ENCODE measurements at regions not wholly inside any gene's neighbourhood (a gene's known extent, or its start where the extent isn't known, plus 50 kb on each side); places are given as distances from the start of the nearest gene placed in this dataset.
"Not testable (repeated sequence)": the region's sequence is repeated elsewhere in the genome, so short reads cannot be mapped to it uniquely, and the experiment has no call there.

DNA sequence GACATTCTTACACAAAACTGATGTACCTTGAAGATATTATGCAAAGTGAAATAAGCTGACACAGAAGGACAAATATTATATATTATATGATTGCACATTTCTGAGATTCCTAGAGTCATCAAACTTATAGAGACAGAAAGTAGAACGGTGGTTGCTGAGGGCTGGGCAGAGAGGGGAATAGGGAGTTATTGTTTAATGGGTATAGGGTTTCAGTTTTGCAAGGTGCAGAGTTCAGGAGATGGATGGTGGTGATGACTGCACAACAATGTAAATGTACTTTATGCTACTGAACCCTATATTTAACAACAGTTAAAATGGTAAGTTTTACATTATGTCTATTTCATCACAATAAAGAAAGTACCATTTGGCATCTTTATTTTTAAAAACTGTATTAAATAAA lies 315.8 kb upstream of the POU5F2 start:
- ChIA-PET CTCF (no interaction called here), POLR2A (no interaction called here)
- Mint-ChIP-seq H3K36me3 (ENCODE audit: low read depth) (peaks cover 18% of the 10 kb centered on the region), H3K27ac (no peak overlapping the region), H3K4me1 (ENCODE audit: low read depth) (no peaks in the 10 kb centered on the region), H3K27me3 (ENCODE audit: low read depth) (no peaks in the 10 kb centered on the region), H3K9me3 (ENCODE audit: insufficient read depth) (no peaks in the 10 kb centered on the region), H3K4me3 (no peak overlapping the region)
- no peak for ATAC-seq
- DNase-seq: no peak

- H3K27ac Mint-ChIP-seq; CTCF ChIA-PET; H3K27me3 Mint-ChIP-seq (ENCODE audit: low read depth); H3K4me3 Mint-ChIP-seq; H3K9me3 Mint-ChIP-seq (ENCODE audit: insufficient read depth); ATAC-seq; POLR2A ChIA-PET; DNase-seq; H3K4me1 Mint-ChIP-seq (ENCODE audit: low read depth): not testable (repeated sequence)
- peaks cover 25% of the 10 kb centered on the region for H3K36me3 Mint-ChIP-seq (ENCODE audit: low read depth)
Observed at GRCh38 chr5:94049307-94049922, 308.0 kb upstream of the POU5F2 start.

DNA sequence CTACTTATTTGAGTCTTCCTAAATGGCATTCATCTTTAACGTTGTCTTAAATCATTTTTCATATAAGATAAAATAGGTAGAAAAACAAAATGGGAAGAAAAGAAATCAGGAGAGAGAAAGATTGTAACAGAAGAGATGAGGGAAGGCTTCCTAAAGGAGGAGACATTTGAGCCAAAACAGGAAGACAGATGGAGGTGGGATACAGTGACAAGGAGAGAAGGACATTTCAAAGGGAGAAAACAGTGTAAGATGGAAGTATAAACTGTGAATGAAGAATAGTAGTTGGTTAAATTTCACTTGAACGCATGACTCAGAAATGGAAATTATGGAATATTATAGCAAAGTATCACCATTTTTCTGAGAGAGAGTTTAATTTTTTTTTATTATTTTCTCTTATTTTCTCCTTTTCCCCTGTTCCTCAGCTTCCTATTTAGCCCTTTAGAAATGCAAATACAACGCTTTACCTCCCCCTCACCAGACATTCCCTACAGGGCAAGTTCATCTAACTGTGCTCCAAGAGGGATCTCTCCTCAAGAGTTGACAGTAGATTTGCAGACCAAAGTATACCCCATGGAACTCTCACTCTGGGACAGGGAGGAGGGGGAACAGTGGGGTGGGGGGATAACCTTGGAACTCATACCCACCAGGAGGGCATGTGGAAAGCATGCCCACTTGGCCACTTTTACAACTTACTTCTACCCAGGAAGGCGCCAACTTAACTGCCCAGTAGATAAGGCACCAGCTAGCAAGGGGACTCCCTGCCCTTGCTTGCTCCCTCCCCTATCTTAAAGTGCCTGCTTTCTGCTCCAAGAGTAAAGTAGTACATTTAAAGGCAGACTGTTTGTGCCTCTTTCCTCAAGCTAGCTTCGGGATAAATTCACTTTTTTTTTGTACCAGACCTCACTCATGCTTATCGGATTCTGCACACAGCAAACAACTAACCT lies 304.7 kb upstream of the POU5F2 start:
- H3K27me3 Mint-ChIP-seq (ENCODE audit: low read depth): no peaks in the 10 kb centered on the region
- POLR2A ChIA-PET: no interaction called here
- H3K27ac Mint-ChIP-seq: no peak overlapping the region
- no peak for ATAC-seq
- peaks cover 36% of the 10 kb centered on the region for H3K36me3 Mint-ChIP-seq (ENCODE audit: low read depth)
- peaks cover 5% of the 10 kb centered on the region for H3K9me3 Mint-ChIP-seq (ENCODE audit: insufficient read depth)
- H3K4me1 Mint-ChIP-seq (ENCODE audit: low read depth): no peaks in the 10 kb centered on the region
- no peak for DNase-seq
- no peak overlapping the region for H3K4me3 Mint-ChIP-seq
- CTCF ChIA-PET: no interaction called here

GRCh38 chr5:94043311-94043710 lies 301.9 kb upstream of the POU5F2 start:
- no peak for ATAC-seq
- Mint-ChIP-seq H3K9me3 (ENCODE audit: insufficient read depth) (peaks cover 5% of the 10 kb centered on the region), H3K36me3 (ENCODE audit: low read depth) (peaks cover 32% of the 10 kb centered on the region), H3K27ac (no peak overlapping the region), H3K4me3 (no peak overlapping the region), H3K4me1 (ENCODE audit: low read depth) (no peaks in the 10 kb centered on the region), H3K27me3 (ENCODE audit: low read depth) (no peaks in the 10 kb centered on the region)
- ChIA-PET CTCF (no interaction called here), POLR2A (no interaction called here)
- DNase-seq: no peak

DNA sequence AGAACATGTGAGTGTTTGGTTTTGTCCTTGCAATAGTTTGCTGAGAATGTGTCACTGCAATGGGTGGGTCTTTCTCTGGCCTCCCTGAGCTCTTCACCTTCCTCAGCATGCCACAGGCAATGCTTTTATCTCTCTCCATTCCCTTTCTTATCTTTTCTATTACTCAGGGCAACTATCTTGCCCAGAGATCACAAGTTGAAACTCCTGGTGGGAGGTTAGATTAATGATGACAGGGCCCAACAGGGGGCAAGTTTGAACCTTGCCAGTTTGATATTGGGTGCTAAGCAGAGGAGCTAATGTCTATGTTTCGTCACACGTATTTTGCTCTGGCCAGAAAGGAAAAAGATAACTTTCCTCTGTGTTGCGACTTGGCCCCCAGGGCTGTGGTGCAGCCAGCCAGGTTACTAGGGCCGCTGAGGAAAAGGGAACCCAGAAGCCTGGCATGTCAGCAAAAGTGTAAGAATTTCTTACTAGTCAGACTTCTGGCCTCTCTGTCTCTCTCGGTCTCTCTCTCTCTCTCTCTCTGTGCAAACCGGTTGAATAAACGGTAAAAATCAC lies 299.3 kb upstream of the POU5F2 start:
- ChIA-PET CTCF (no interaction called here), POLR2A (no interaction called here)
- Mint-ChIP-seq H3K36me3 (ENCODE audit: low read depth) (peaks cover 31% of the 10 kb centered on the region), H3K27ac (no peak overlapping the region), H3K27me3 (ENCODE audit: low read depth) (no peaks in the 10 kb centered on the region), H3K9me3 (ENCODE audit: insufficient read depth) (peaks cover 8% of the 10 kb centered on the region), H3K4me3 (no peak overlapping the region), H3K4me1 (ENCODE audit: low read depth) (no peaks in the 10 kb centered on the region)
- no peak for DNase-seq
- ATAC-seq: no peak

DNA sequence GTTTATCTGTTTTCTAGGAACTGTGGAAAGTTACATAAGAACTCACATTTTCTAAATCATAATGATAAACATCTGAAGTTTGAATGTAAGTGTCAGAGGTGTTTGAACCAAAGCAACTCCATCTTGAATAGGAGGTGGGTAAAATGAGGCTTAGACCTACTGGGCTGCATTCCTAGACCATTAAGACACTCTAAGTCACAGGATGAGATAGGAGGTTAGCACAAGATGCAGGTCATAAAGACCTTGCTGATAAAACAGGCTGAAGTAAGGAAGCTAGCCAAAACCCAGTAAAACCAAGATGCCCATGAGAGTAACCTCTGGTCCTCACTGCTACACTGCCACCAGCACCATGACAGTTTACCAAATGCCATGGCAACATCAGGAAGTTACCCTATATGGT lies 297.7 kb upstream of the POU5F2 start:
- POLR2A ChIA-PET: no interaction called here
- H3K27me3 Mint-ChIP-seq (ENCODE audit: low read depth): no peaks in the 10 kb centered on the region

DNA sequence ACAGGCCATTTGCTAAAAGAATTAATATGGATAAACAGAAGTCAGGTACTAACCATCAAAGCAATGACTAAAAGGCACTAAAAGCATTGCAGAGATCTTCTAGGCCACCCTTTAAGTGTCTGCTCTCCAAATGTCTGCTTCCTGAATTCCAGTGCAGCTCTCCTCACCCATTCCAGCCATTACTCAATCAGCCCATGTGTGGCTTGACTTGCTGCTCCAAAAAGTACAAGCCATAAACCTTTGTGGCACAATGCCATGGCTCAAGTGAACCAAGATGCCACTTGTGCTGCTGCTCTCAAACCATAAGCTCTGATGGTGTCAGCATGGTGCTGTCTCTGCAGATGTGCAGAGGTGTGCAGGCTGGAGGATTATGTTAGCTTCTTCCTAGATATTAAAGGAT lies 290.2 kb upstream of the POU5F2 start:
- H3K9me3 Mint-ChIP-seq (ENCODE audit: insufficient read depth): peaks cover 3% of the 10 kb centered on the region
- no peak for DNase-seq
- no peak for ATAC-seq
- H3K36me3 Mint-ChIP-seq (ENCODE audit: low read depth): peaks cover 34% of the 10 kb centered on the region
- H3K27me3 Mint-ChIP-seq (ENCODE audit: low read depth): no peaks in the 10 kb centered on the region
- no peak overlapping the region for H3K27ac Mint-ChIP-seq
- no peak overlapping the region for H3K4me3 Mint-ChIP-seq
- ChIA-PET POLR2A (no interaction called here), CTCF (no interaction called here)
- no peaks in the 10 kb centered on the region for H3K4me1 Mint-ChIP-seq (ENCODE audit: low read depth)

More for the DNA sequence above, 297.7 kb upstream of the POU5F2 start:
- Mint-ChIP-seq H3K4me1 (ENCODE audit: low read depth) (no peaks in the 10 kb centered on the region), H3K36me3 (ENCODE audit: low read depth) (peaks cover 27% of the 10 kb centered on the region), H3K27ac (no peak overlapping the region), H3K9me3 (ENCODE audit: insufficient read depth) (peaks cover 4% of the 10 kb centered on the region), H3K4me3 (no peak overlapping the region)
- CTCF ChIA-PET: no interaction called here
- DNase-seq (no peak), ATAC-seq (no peak)

DNA sequence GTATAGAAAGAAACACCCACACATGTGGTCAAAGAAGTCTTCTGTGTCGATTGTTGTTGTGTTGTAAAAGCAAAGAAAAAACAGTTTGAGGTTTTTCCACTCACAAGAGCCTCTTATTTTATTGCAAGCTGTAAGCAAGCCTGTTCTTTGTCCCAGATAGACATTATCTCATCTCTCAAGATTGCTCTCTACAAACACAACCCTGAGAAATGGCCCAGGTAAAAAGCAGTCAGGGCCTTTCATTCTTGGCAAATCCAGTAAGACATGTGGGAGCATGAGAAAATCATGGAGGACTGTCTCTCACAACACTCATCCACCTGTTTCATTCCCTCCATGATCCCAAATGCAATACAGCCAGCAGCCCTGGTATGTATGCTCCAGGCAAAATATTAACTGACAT lies 286.6 kb upstream of the POU5F2 start:
- ATAC-seq (no peak), DNase-seq (no peak)
- H3K27me3 Mint-ChIP-seq (ENCODE audit: low read depth): no peaks in the 10 kb centered on the region
- H3K9me3 Mint-ChIP-seq (ENCODE audit: insufficient read depth): no peaks in the 10 kb centered on the region
- ChIA-PET CTCF (no interaction called here), POLR2A (no interaction called here)
- H3K4me1 Mint-ChIP-seq (ENCODE audit: low read depth): no peaks in the 10 kb centered on the region
- H3K4me3 Mint-ChIP-seq: no peak overlapping the region
- H3K36me3 Mint-ChIP-seq (ENCODE audit: low read depth): peaks cover 27% of the 10 kb centered on the region
- H3K27ac Mint-ChIP-seq: no peak overlapping the region

DNA sequence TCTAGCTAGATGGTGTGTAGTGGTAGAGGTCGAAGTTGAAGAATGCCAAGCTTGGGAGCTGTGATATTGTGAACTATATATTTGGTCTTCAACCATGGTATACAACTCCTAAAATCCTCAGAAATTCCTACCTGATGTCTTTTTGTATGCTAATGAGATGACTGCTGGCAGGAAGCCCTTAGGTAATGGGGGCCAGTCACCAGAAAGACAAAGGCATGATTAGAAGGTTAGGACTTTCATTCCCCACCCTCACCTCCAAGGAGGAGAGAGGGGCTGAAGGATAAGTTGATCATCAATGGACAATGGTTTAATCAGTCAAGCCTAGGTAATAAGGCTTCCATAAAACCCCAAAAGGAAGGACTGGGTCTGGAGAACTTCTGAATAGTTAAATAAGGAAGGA lies 285.7 kb upstream of the POU5F2 start:
- H3K27ac Mint-ChIP-seq: no peak overlapping the region
- H3K4me1 Mint-ChIP-seq (ENCODE audit: low read depth): no peaks in the 10 kb centered on the region
- ATAC-seq: no peak
- ChIA-PET CTCF (no interaction called here), POLR2A (interaction anchor here (0.7 kb wide), 1 partner anchor 151 kb away, joined by 3 read pairs; no protein-coding TSS in a partner anchor)
- peaks cover 27% of the 10 kb centered on the region for H3K36me3 Mint-ChIP-seq (ENCODE audit: low read depth)
- H3K27me3 Mint-ChIP-seq (ENCODE audit: low read depth): no peaks in the 10 kb centered on the region
- H3K4me3 Mint-ChIP-seq: no peak overlapping the region
- H3K9me3 Mint-ChIP-seq (ENCODE audit: insufficient read depth): no peaks in the 10 kb centered on the region
- DNase-seq: no peak

GRCh38 chr5:94025788-94026473 lies 284.5 kb upstream of the POU5F2 start:
- Mint-ChIP-seq H3K9me3 (ENCODE audit: insufficient read depth) (no peaks in the 10 kb centered on the region), H3K4me1 (ENCODE audit: low read depth) (no peaks in the 10 kb centered on the region), H3K36me3 (ENCODE audit: low read depth) (peaks cover 29% of the 10 kb centered on the region), H3K4me3 (no peak overlapping the region), H3K27ac (no peak overlapping the region), H3K27me3 (ENCODE audit: low read depth) (no peaks in the 10 kb centered on the region)
- POLR2A ChIA-PET: no interaction called here
- CTCF ChIA-PET: no interaction called here
- DNase-seq (no peak), ATAC-seq (no peak)

DNA sequence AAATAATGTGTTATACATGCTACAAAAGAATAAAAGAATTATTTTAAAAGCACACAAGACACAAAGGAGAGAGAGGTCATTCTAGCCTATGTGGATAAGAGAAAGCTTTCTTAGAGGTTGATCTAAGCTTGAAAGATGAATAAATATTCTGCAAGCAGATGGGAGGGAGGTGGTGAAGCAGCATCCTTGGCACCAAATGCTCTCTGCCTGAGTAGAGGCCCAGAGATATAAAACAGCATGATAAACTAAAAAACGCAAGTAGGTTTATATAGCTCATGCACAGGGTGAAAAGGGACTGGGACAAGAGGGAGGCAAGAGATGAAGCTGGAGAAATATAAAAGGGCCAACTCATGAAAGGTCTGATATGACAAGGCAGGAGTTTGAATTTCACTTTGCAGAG lies 283.2 kb upstream of the POU5F2 start:
- ATAC-seq: no peak
- Mint-ChIP-seq H3K36me3 (ENCODE audit: low read depth) (peaks cover 32% of the 10 kb centered on the region), H3K27ac (no peak overlapping the region), H3K4me3 (no peak overlapping the region), H3K27me3 (ENCODE audit: low read depth) (no peaks in the 10 kb centered on the region), H3K9me3 (ENCODE audit: insufficient read depth) (no peaks in the 10 kb centered on the region), H3K4me1 (ENCODE audit: low read depth) (no peaks in the 10 kb centered on the region)
- no peak for DNase-seq
- ChIA-PET CTCF (no interaction called here), POLR2A (no interaction called here)

DNA sequence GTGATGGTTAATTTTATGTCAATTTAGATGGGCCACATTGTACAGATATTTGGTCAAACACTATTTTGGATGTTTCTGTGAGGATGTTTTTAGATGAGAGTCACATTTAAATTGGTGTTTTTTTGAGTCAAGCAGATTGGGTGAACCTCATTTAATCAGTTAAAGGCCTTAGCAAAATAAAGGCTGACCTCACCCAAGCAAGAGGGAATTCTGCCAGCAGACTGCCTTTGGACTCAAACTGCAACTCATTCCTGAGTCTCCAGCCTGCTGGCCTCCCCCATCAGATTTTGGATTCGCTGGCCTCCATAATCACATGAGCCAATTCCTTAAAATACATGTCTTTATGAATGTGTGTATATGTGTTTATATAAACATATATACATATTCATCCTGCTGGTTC lies 282.7 kb upstream of the POU5F2 start:
- H3K27me3 Mint-ChIP-seq (ENCODE audit: low read depth): no peaks in the 10 kb centered on the region
- H3K4me1 Mint-ChIP-seq (ENCODE audit: low read depth): no peaks in the 10 kb centered on the region
- POLR2A ChIA-PET: no interaction called here
- no peak for ATAC-seq
- H3K27ac Mint-ChIP-seq: no peak overlapping the region
- peaks cover 37% of the 10 kb centered on the region for H3K36me3 Mint-ChIP-seq (ENCODE audit: low read depth)
- no peaks in the 10 kb centered on the region for H3K9me3 Mint-ChIP-seq (ENCODE audit: insufficient read depth)
- no peak for DNase-seq
- CTCF ChIA-PET: no interaction called here
- no peak overlapping the region for H3K4me3 Mint-ChIP-seq
